GM18861 (cell line): ENCODE measurements at regions not wholly inside any gene's neighbourhood (a gene's known extent, or its start where the extent isn't known, plus 50 kb on each side); places are given as distances from the start of the nearest gene placed in this dataset.

Experiments used
- ATAC-seq: cut with Tn5 transposase; IDR thresholded peaks from one replicate; pipeline ENCODE4 v1.9.1; 2021; ENCODE audit not compliant: unreplicated experiment

GRCh38 chr13:22463089-22463488 is 717.7 kb upstream of the SGCG start:
- no peak for ATAC-seq

GRCh38 chr13:22468045-22468444 is 712.7 kb upstream of the SGCG start:
- no peak for ATAC-seq

- no peak for ATAC-seq
Measured at GRCh38 chr13:22468824-22469223, 712.0 kb upstream of the SGCG start.

- ATAC-seq, result no peak
Measured at GRCh38 chr13:22469452-22469851, 711.3 kb upstream of the SGCG start.

- ATAC-seq, result no peak
Measured at GRCh38 chr13:22470075-22470474, 710.7 kb upstream of the SGCG start.

GRCh38 chr13:22482496-22483000 is 698.2 kb upstream of the SGCG start:
- ATAC-seq, result no peak

GRCh38 chr13:22483276-22483675 is 697.5 kb upstream of the SGCG start:
- ATAC-seq, result no peak

- no peak for ATAC-seq
Measured at GRCh38 chr13:22486490-22486889, 694.3 kb upstream of the SGCG start.

GRCh38 chr13:22487932-22488331 is 692.8 kb upstream of the SGCG start:
- ATAC-seq, result no peak

GRCh38 chr13:22489771-22490170 is 691.0 kb upstream of the SGCG start:
- ATAC-seq, result no peak

GRCh38 chr13:22495819-22496218 is 685.0 kb upstream of the SGCG start:
- no peak for ATAC-seq

GRCh38 chr13:22496803-22497508 is 683.8 kb upstream of the SGCG start:
- ATAC-seq, result no peak

GRCh38 chr13:22497991-22498780 is 682.6 kb upstream of the SGCG start:
- no peak for ATAC-seq

- no peak for ATAC-seq
Measured at GRCh38 chr13:22499919-22500318, 680.9 kb upstream of the SGCG start.

- no peak for ATAC-seq
Measured at GRCh38 chr13:22505489-22505888, 675.3 kb upstream of the SGCG start.

GRCh38 chr13:22506096-22506691 is 674.6 kb upstream of the SGCG start:
- ATAC-seq, result no peak

GRCh38 chr13:22517544-22517943 is 663.2 kb upstream of the SGCG start:
- ATAC-seq, result no peak

- no peak for ATAC-seq
Measured at GRCh38 chr13:22536851-22537250, 643.9 kb upstream of the SGCG start.

- no peak for ATAC-seq
Measured at GRCh38 chr13:22538400-22538799, 642.4 kb upstream of the SGCG start.

- ATAC-seq, result no peak
Measured at GRCh38 chr13:22549126-22549525, 631.7 kb upstream of the SGCG start.

GRCh38 chr13:22561581-22561980 is 619.2 kb upstream of the SGCG start:
- ATAC-seq, result no peak

- ATAC-seq, result no peak
Measured at GRCh38 chr13:22562116-22562515, 618.7 kb upstream of the SGCG start.
